Ishikawa (cell line): ENCODE measurements at regions not wholly inside any gene's neighbourhood (a gene's known extent, or its start where the extent isn't known, plus 50 kb on each side); places are given as distances from the start of the nearest gene placed in this dataset.

Source experiments
- CEBPB ChIP-seq: IDR thresholded peaks from 2 replicates; pipeline ENCODE4 v1.6.1; 2012
- CREB1 ChIP-seq: IDR thresholded peaks from 2 replicates; pipeline ENCODE4 v1.6.1; 2012; ENCODE audit warnings: low read depth
- EGR1 ChIP-seq: IDR thresholded peaks from 2 replicates; pipeline ENCODE4 v1.6.1; 2012
- EP300 ChIP-seq: IDR thresholded peaks from 2 replicates; pipeline ENCODE4 v1.6.1; 2012; ENCODE audit warnings: borderline replicate concordance
- FOXM1 ChIP-seq: IDR thresholded peaks from 2 replicates; pipeline ENCODE4 v1.6.1; 2012; ENCODE audit warnings: low read depth, borderline replicate concordance
- MAX ChIP-seq: IDR thresholded peaks from 2 replicates; pipeline ENCODE4 v1.6.1; 2012
- NFIC ChIP-seq: IDR thresholded peaks from 2 replicates; pipeline ENCODE4 v1.6.1; 2012
- RAD21 ChIP-seq: IDR thresholded peaks from 2 replicates; pipeline ENCODE4 v1.6.1; 2012; ENCODE audit warnings: low read depth
- REST ChIP-seq: IDR thresholded peaks from 2 replicates; pipeline ENCODE4 v1.6.1; 2012; ENCODE audit warnings: low read depth, mild to moderate bottlenecking
- TAF1 ChIP-seq: IDR thresholded peaks from 2 replicates; pipeline ENCODE4 v1.6.1; 2012; ENCODE audit warnings: low read depth, mild to moderate bottlenecking
- TCF12 ChIP-seq: IDR thresholded peaks from 2 replicates; pipeline ENCODE4 v1.6.1; 2012; ENCODE audit warnings: low read depth
- TEAD4 ChIP-seq: IDR thresholded peaks from 2 replicates; pipeline ENCODE4 v1.6.1; 2012
- USF1 ChIP-seq: IDR thresholded peaks from 2 replicates; pipeline ENCODE4 v1.6.1; 2012
- YY1 ChIP-seq: IDR thresholded peaks from 2 replicates; pipeline ENCODE4 v1.6.1; 2012; ENCODE audit warnings: low read depth
- ZBTB7A ChIP-seq: IDR thresholded peaks from 2 replicates; pipeline ENCODE4 v1.6.1; 2012; ENCODE audit warnings: low read depth

GRCh38 chr15:95565690-95566089 lies 764.8 kb upstream of the NR2F2 start:
- TF ChIP-seq MAX (no peak), TAF1 (no peak), CREB1 (no peak), NFIC (no peak), EGR1 (no peak), FOXM1 (no peak), TCF12 (no peak), ZBTB7A (no peak), RAD21 (no peak), YY1 (no peak), EP300 (no peak), CEBPB (no peak), REST (no peak), USF1 (no peak), TEAD4 (no peak)

- TF ChIP-seq EP300 (no peak), CEBPB (no peak), REST (no peak), FOXM1 (no peak), TAF1 (no peak)
Observed at GRCh38 chr15:95567686-95568085, 762.8 kb upstream of the NR2F2 start.

GRCh38 chr15:95574053-95574452 lies 756.4 kb upstream of the NR2F2 start:
- TF ChIP-seq EGR1 (no peak), USF1 (no peak), NFIC (no peak), RAD21 (no peak), TAF1 (no peak), TEAD4 (no peak), ZBTB7A (no peak), TCF12 (no peak), EP300 (no peak), YY1 (no peak), FOXM1 (no peak), CEBPB (no peak), REST (no peak), CREB1 (no peak), MAX (no peak)

GRCh38 chr15:95577927-95578326 lies 752.6 kb upstream of the NR2F2 start:
- TF ChIP-seq REST: no peak
- no peak for TF ChIP-seq EP300
- no peak for TF ChIP-seq MAX
- TF ChIP-seq USF1: no peak
- no peak for TF ChIP-seq YY1
- TF ChIP-seq TAF1: no peak
- TF ChIP-seq CEBPB: no peak
- TF ChIP-seq FOXM1: no peak
- TF ChIP-seq ZBTB7A: no peak
- TF ChIP-seq TCF12: no peak
- TF ChIP-seq CREB1: no peak
- TF ChIP-seq EGR1: no peak
- TF ChIP-seq NFIC: no peak
- TF ChIP-seq RAD21: no peak
- no peak for TF ChIP-seq TEAD4
